CD8-positive, alpha-beta memory T cell (primary cell): ENCODE measurements at regions not wholly inside any gene's neighbourhood (a gene's known extent, or its start where the extent isn't known, plus 50 kb on each side); places are given as distances from the start of the nearest gene placed in this dataset.

ENCODE experiments used
- CTCF ChIA-PET: fragments of 350-600 bp; sonication (Branson Sonifier 250); formaldehyde crosslinking; loops from one replicate; lab custom pipeline; 2021; ENCODE audit warnings: antibody characterized with exemption; lab: Charles Lee
- POLR2A ChIA-PET: fragments of 350-600 bp; sonication (Branson Sonifier 250); formaldehyde crosslinking; loops from one replicate; lab custom pipeline; 2021; ENCODE audit warnings: antibody characterized with exemption; lab: Charles Lee
- DNase-seq, 5 donors: peaks; one replicate each; pipeline versions ENCODE4 v3.0.0 to v3.0.0-alpha.2; 2020 to 2022; ENCODE audit warnings: mixed read lengths in 1 of 5
- H3K27ac ChIP-seq: one replicate; pipeline ENCODE4 v1.7.0; 2013; ENCODE audit warnings: low read depth, mild to moderate bottlenecking, low read length, moderate library complexity
- H3K27me3 ChIP-seq: 2 replicates; pipeline ENCODE4 v1.7.0; 2013; ENCODE audit warnings: low read length, mild to moderate bottlenecking; ENCODE audit not compliant: insufficient read depth, poor library complexity, severe bottlenecking
- H3K36me3 ChIP-seq: 2 replicates; pipeline ENCODE4 v1.7.0; 2013; ENCODE audit warnings: mild to moderate bottlenecking, low read length, moderate library complexity; ENCODE audit not compliant: insufficient read depth
- H3K4me1 ChIP-seq: 2 replicates; pipeline ENCODE4 v1.7.0; 2013; ENCODE audit warnings: mild to moderate bottlenecking, low read length, moderate library complexity; ENCODE audit not compliant: insufficient read depth
- H3K4me3 ChIP-seq: 2 replicates; pipeline ENCODE4 v1.7.0; 2013; ENCODE audit warnings: mild to moderate bottlenecking, low read length
- H3K9me3 ChIP-seq: 2 replicates; pipeline ENCODE4 v1.7.0; 2013; ENCODE audit warnings: mild to moderate bottlenecking, low read length
- H3K27ac Mint-ChIP-seq, 8 donors: one replicate each; pipeline ENCODE4 v1.8.0; 2020 to 2021; ENCODE audit warnings: mixed read lengths in 8 of 8, mild to moderate bottlenecking in 6 of 8, inconsistent platforms in 3 of 8, moderate library complexity in 3 of 8
- H3K27me3 Mint-ChIP-seq, 2 donors: one replicate each; pipeline ENCODE4 v1.8.0; 2020 to 2021; ENCODE audit warnings: mixed read lengths in 2 of 2, mild to moderate bottlenecking in 1 of 2, moderate library complexity in 1 of 2
- H3K36me3 Mint-ChIP-seq, 3 donors: one replicate each; pipeline ENCODE4 v1.8.0; 2020 to 2021; ENCODE audit warnings: mixed read lengths in 3 of 3, inconsistent platforms in 1 of 3, mild to moderate bottlenecking in 1 of 3
- H3K4me1 Mint-ChIP-seq, 3 donors: one replicate each; pipeline ENCODE4 v1.8.0; 2020 to 2021; ENCODE audit warnings: mixed read lengths in 3 of 3, inconsistent platforms in 1 of 3, mild to moderate bottlenecking in 1 of 3
- H3K4me3 Mint-ChIP-seq, 7 donors: one replicate each; pipeline ENCODE4 v1.8.0; 2020 to 2021; ENCODE audit warnings: mixed read lengths in 7 of 7, mild to moderate bottlenecking in 6 of 7, moderate library complexity in 4 of 7, inconsistent platforms in 2 of 7
- H3K9me3 Mint-ChIP-seq, 5 donors: one replicate each; pipeline ENCODE4 v1.8.0; 2020 to 2022; ENCODE audit warnings: mixed read lengths in 5 of 5, mild to moderate bottlenecking in 3 of 5, moderate library complexity in 2 of 5, inconsistent platforms in 1 of 5

DNA sequence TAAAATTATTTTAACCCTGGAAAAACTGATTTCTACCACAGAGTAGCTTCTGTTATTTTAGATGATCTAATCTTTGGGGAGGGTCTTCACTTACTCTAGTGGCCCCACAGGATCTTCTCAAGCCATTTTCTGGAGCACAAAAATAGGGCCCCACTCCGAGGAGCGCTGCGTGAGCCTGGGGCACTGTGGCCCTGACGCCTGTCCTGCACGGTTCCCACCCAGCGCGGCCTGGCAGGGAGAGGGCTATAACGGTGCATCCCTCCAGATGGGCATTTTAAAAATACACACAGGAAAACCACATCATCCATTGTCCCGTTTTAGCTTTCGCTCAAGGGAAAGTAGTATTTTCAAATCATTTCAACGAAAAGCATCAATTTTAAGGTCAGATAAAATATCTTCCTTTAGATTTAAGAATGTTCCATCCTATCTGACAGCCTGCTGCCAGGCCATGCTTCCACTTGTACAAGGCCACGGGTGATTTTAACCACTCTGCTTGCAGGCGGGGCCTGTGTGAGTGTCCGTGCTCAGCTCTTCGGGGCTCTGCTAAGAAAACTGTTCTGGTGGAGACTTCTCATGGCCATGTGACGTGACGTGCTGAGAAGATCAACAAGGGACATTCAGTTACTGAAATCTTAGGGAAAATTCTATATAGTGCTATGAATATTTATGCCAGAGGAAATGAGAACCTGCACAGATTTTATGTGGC is 683.8 kb upstream of the SGCG start:
- DNase-seq = no peak
- CTCF ChIA-PET = no interaction called here
- H3K36me3 Mint-ChIP-seq = no peaks in the 10 kb centered on the region
- no peaks in the 10 kb centered on the region for H3K27me3 ChIP-seq
- no peak overlapping the region for H3K4me3 ChIP-seq
- H3K4me3 Mint-ChIP-seq = no peak overlapping the region
- no peaks in the 10 kb centered on the region for H3K4me1 ChIP-seq
- no peak overlapping the region for H3K27ac Mint-ChIP-seq
- peaks cover 0 to 3% of the 10 kb centered on the region in 2 donors for H3K27me3 Mint-ChIP-seq
- H3K9me3 Mint-ChIP-seq = peaks cover 0 to 11% (median 4%) of the 10 kb centered on the region in 5 donors
- no peaks in the 10 kb centered on the region for H3K36me3 ChIP-seq
- H3K27ac ChIP-seq = no peak overlapping the region
- no peaks in the 10 kb centered on the region for H3K9me3 ChIP-seq
- POLR2A ChIA-PET = no interaction called here
- no peaks in the 10 kb centered on the region for H3K4me1 Mint-ChIP-seq

DNA sequence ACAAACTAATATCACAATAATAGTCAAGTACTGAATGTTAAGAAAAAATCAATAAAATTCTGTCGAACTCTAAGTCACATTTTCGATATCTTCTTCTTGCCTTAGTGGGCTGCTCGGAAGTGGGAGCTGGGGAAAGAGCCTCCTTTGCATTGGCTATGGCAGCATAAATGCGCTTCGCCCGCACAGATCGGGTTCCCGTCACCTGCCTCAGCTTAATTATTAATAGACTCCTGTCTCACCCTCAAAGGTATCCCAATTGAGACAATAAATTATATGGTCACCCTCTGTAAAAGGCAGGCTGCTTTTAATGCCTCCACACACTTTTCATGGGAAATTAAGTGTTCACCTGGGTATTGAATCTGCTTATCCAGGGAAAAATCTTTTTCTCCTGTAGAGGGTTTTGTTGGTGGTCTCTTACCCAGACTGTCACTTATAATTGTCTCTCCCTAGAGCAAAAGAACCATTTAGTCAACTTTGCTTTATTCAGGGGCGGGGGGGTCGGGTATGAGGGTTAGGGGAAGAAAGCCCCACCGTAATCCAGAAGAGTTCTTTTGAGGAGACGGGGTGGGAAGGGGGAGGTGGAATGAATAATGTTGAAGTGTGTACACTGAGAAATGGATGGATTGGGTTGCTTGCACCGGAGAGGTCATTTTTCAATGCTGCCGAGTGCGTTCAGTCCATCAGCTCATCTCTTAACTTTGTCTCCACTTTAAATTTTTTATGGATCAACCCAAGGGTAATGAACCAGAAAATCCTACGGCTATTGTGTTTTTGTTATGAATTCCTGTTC is 682.6 kb upstream of the SGCG start:
- POLR2A ChIA-PET = no interaction called here
- H3K27me3 ChIP-seq = no peaks in the 10 kb centered on the region

GRCh38 chr13:22499919-22500318 is 680.9 kb upstream of the SGCG start:
- DNase-seq = no peak
- H3K4me1 Mint-ChIP-seq = no peaks in the 10 kb centered on the region
- H3K4me3 ChIP-seq = no peak overlapping the region
- H3K9me3 ChIP-seq = no peaks in the 10 kb centered on the region
- H3K9me3 Mint-ChIP-seq = peaks cover 0 to 7% (median 0%) of the 10 kb centered on the region in 5 donors
- no peaks in the 10 kb centered on the region for H3K36me3 Mint-ChIP-seq
- no peak overlapping the region for H3K27ac ChIP-seq
- no peak overlapping the region for H3K27ac Mint-ChIP-seq
- H3K4me1 ChIP-seq = no peaks in the 10 kb centered on the region
- H3K36me3 ChIP-seq = no peaks in the 10 kb centered on the region
- H3K27me3 Mint-ChIP-seq = peaks cover 0 to 2% of the 10 kb centered on the region in 2 donors
- H3K4me3 Mint-ChIP-seq = no peak overlapping the region
- ChIA-PET POLR2A (no interaction called here), CTCF (no interaction called here)
- H3K27me3 ChIP-seq = no peaks in the 10 kb centered on the region

More for the DNA sequence above, 682.6 kb upstream of the SGCG start:
- Mint-ChIP-seq H3K36me3 (no peaks in the 10 kb centered on the region), H3K27ac (no peak overlapping the region), H3K4me3 (no peak overlapping the region), H3K4me1 (no peaks in the 10 kb centered on the region), H3K9me3 (peaks cover 0 to 10% (median 2%) of the 10 kb centered on the region in 5 donors), H3K27me3 (peaks cover 0 to 3% of the 10 kb centered on the region in 2 donors)
- Histone ChIP-seq H3K27ac (no peak overlapping the region), H3K4me1 (no peaks in the 10 kb centered on the region), H3K9me3 (no peaks in the 10 kb centered on the region), H3K36me3 (no peaks in the 10 kb centered on the region), H3K4me3 (no peak overlapping the region)
- DNase-seq = no peak
- CTCF ChIA-PET = interaction anchor here (0.8 kb wide), 1 partner anchor 22 kb away, joined by 3 read pairs; no protein-coding TSS in a partner anchor

DNA sequence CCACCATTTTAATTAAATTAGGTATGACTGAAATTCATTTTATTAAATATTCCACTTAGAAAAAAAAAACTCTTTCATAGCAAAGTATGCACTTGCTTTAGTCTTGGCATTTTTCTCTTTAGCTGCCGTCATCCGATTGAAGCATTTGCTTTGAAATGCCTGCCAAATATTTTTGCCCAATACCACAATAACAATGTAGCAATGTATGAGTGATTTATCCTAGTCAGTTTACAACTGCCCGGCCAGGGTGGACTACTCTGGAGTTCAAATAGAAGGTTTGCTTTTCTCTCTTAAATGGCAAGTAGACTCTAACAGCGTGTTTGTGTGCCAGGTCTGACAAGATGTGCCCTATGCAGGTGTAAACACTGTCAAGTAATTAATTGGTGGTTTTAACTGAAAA is 675.3 kb upstream of the SGCG start:
- Histone ChIP-seq H3K27me3 (no peaks in the 10 kb centered on the region), H3K4me3 (no peak overlapping the region), H3K4me1 (no peaks in the 10 kb centered on the region), H3K27ac (no peak overlapping the region), H3K9me3 (no peaks in the 10 kb centered on the region), H3K36me3 (no peaks in the 10 kb centered on the region)
- no peak for DNase-seq
- Mint-ChIP-seq H3K4me3 (no peak overlapping the region), H3K27ac (no peak overlapping the region), H3K9me3 (peaks cover 0 to 6% (median under 1%) of the 10 kb centered on the region in 5 donors), H3K4me1 (no peaks in the 10 kb centered on the region), H3K27me3 (no peaks in the 10 kb centered on the region), H3K36me3 (no peaks in the 10 kb centered on the region)
- CTCF ChIA-PET = no interaction called here
- POLR2A ChIA-PET = no interaction called here

- POLR2A ChIA-PET = no interaction called here
- no peak for DNase-seq
- no peaks in the 10 kb centered on the region for H3K9me3 ChIP-seq
- CTCF ChIA-PET = no interaction called here
- no peaks in the 10 kb centered on the region for H3K36me3 Mint-ChIP-seq
- H3K27ac ChIP-seq = no peak overlapping the region
- H3K27me3 Mint-ChIP-seq = no peaks in the 10 kb centered on the region
- no peak overlapping the region for H3K27ac Mint-ChIP-seq
- no peak overlapping the region for H3K4me3 Mint-ChIP-seq
- H3K4me1 Mint-ChIP-seq = no peaks in the 10 kb centered on the region
- no peaks in the 10 kb centered on the region for H3K27me3 ChIP-seq
- H3K4me1 ChIP-seq = no peaks in the 10 kb centered on the region
- no peaks in the 10 kb centered on the region for H3K36me3 ChIP-seq
- H3K4me3 ChIP-seq = no peak overlapping the region
- peaks cover 0 to 6% (median 0%) of the 10 kb centered on the region in 5 donors for H3K9me3 Mint-ChIP-seq
These were observed 674.6 kb upstream of the SGCG start for GRCh38 chr13:22506096-22506691.

- no peak overlapping the region for H3K4me3 Mint-ChIP-seq
- no peaks in the 10 kb centered on the region for H3K36me3 ChIP-seq
- no peaks in the 10 kb centered on the region for H3K27me3 Mint-ChIP-seq
- no peak overlapping the region for H3K27ac Mint-ChIP-seq
- H3K4me3 ChIP-seq = no peak overlapping the region
- H3K36me3 Mint-ChIP-seq = peaks cover 0 to 3% (median 0%) of the 10 kb centered on the region in 3 donors
- H3K4me1 ChIP-seq = no peaks in the 10 kb centered on the region
- H3K27me3 ChIP-seq = no peaks in the 10 kb centered on the region
- no peak for DNase-seq
- no peaks in the 10 kb centered on the region for H3K9me3 ChIP-seq
- no peaks in the 10 kb centered on the region for H3K4me1 Mint-ChIP-seq
- no peak overlapping the region for H3K27ac ChIP-seq
- CTCF ChIA-PET = no interaction called here
- POLR2A ChIA-PET = no interaction called here
- H3K9me3 Mint-ChIP-seq = peaks cover 0 to 13% (median 0%) of the 10 kb centered on the region in 5 donors
These were observed 663.2 kb upstream of the SGCG start for GRCh38 chr13:22517544-22517943.

GRCh38 chr13:22536851-22537250 is 643.9 kb upstream of the SGCG start:
- Histone ChIP-seq H3K27ac (no peak overlapping the region), H3K36me3 (no peaks in the 10 kb centered on the region), H3K4me3 (no peak overlapping the region), H3K27me3 (no peaks in the 10 kb centered on the region), H3K4me1 (no peaks in the 10 kb centered on the region), H3K9me3 (no peaks in the 10 kb centered on the region)
- H3K27me3 Mint-ChIP-seq = no peaks in the 10 kb centered on the region
- CTCF ChIA-PET = no interaction called here
- no peaks in the 10 kb centered on the region for H3K36me3 Mint-ChIP-seq
- POLR2A ChIA-PET = no interaction called here
- peaks cover 0 to 5% (median 2%) of the 10 kb centered on the region in 3 donors for H3K4me1 Mint-ChIP-seq
- DNase-seq = no peak
- peaks cover 0 to 5% (median 2%) of the 10 kb centered on the region in 5 donors for H3K9me3 Mint-ChIP-seq
- H3K4me3 Mint-ChIP-seq = no peak overlapping the region
- no peak overlapping the region for H3K27ac Mint-ChIP-seq

DNA sequence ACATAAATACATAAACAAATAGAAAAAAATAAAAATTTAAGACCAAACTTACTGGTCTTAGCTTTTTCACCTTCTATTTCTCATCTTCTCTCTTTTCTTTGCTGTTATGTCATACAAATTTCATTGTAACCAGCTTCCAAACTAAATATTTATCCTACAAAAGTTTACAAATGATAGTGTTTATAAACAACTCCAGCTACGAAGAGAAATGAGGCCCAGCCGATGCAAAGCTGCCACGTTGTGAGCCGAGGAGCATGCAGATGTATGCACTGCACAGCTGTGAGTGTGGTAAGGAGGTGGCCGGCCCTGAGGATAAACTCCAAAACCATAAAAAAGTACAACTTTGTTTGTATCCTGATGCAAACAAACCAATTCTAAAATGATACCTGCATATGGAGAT is 642.4 kb upstream of the SGCG start:
- DNase-seq = no peak
- no peaks in the 10 kb centered on the region for H3K36me3 Mint-ChIP-seq
- H3K9me3 Mint-ChIP-seq = peaks cover 0 to 2% (median 0%) of the 10 kb centered on the region in 5 donors
- Histone ChIP-seq H3K27me3 (no peaks in the 10 kb centered on the region), H3K27ac (no peak overlapping the region), H3K4me1 (no peaks in the 10 kb centered on the region), H3K4me3 (no peak overlapping the region), H3K9me3 (no peaks in the 10 kb centered on the region), H3K36me3 (no peaks in the 10 kb centered on the region)
- H3K27me3 Mint-ChIP-seq = no peaks in the 10 kb centered on the region
- H3K4me1 Mint-ChIP-seq = peaks cover 0 to 5% (median 2%) of the 10 kb centered on the region in 3 donors
- POLR2A ChIA-PET = no interaction called here
- H3K4me3 Mint-ChIP-seq = no peak overlapping the region
- CTCF ChIA-PET = no interaction called here
- H3K27ac Mint-ChIP-seq = no peak overlapping the region
